Activated naive CD4-positive, alpha-beta T cell treated with anti-CD3 and anti-CD28 coated beads, Interleukin-2, amount 50 U/mL, for 16 hours (primary cell): ENCODE measurements at regions not wholly inside any gene's neighbourhood (a gene's known extent, or its start where the extent isn't known, plus 50 kb on each side); places are given as distances from the start of the nearest gene placed in this dataset.

Experiments
- DNase-seq: peaks from one replicate; pipeline ENCODE4 v3.0.0-alpha.2; 2020

DNA sequence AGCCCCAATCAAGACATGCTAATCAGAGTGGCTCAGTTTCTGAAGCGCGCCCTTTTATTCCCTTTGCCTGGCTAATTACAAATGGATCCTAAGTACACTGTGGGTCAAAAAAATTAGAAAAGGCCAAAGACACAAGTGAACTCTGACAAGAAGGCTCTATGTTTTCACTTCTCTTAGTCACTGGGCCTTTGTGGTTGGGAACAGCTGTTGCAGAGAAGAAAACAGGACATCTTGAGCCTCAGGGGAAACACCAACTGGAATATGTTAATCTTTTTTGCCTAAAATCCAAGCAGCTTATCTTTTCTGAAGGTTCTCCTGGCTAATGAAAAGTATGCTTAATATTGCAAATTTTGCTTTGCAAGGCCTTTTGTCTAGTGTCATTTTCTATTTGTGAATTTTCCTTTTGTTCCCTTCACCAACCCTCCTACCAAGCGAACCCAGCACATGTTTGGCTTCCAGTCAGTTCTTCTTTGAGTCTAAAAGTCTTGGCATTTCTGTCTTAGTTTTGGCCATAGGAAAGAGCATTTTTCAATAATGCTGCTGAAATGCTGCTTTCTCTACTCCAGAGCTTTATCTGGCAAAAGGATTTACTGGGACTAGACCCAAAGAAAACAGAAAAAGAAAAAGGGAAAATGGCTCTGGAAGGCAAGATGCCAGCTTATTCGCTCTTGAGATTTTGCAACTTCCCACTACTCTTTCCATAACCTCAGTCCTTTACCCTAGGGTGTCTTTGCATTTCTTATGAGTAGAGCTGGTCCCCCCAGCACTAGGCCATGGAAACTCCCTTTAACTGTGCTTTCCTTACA lies 440.2 kb upstream of the ST6GAL2 start:
- no peak for DNase-seq

DNA sequence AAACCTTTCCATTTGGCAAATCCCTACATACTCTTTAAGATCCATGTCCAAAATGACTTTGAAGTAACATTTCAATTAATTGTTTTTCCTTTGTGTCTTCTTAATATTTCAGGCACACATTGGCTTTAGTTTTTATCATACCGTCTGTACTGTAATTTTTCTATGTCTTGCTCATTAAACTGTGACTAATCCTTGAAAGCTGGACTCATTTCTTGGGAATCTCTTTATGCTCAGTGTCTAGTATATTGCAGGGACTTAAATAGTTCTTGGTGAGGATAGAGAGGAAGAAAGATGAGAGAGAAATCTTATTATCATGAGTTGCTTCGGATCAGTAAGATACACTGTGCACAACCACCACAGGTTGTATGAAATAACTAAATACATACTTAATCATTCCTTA lies 448.3 kb upstream of the ST6GAL2 start:
- no peak for DNase-seq

DNA sequence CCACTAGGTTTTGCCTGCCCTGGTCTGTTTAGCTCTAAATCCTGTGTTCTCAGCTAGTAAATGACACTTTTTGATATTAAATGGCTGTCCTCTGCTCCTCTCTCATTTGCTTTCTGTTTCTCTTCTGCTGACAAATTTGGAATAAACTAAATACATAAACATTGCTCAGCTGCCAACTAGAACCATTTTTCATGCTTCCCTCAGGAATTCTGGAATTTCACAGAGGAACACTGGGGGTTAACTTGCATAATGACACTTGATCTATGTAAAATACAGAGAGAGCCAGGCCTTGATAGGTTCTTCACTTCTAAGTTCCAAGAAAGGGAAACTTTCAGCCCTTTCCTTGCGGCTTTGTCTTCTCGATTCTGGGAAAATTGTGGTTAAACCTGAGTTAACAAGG lies 450.6 kb upstream of the ST6GAL2 start:
- DNase-seq, result no peak

DNA sequence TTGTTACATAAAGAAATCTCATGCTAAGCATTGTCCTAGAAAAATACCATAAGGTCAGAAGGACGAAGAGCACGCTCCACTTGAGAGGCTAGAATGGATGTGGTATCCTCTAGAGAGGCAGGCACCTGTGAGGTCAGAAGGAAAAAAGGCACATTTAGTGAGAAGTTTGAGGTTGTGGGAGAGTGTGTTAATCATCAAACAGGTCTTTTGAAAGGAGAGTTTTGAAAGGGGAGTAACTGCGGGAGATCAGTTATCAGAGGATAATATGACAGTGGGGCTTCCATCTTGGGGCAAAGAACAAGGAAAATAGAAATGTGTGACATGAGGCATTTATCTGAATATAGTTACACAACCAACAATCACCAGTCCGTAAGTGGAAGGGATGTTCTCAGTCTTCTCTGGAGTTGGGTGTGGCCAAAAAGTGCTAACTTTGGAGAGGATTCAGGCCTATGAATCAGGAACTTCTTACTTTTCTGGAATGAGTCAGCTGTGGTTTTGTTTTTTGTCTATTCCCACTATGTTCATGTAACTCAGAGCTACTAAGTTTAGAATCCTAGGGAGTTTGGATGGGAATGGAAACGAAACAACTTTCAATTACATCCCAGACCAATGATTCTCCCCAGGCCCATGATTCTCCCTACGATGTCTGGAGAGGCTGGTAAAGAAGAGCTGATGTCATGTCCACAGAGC lies 451.4 kb upstream of the ST6GAL2 start:
- no peak for DNase-seq

DNA sequence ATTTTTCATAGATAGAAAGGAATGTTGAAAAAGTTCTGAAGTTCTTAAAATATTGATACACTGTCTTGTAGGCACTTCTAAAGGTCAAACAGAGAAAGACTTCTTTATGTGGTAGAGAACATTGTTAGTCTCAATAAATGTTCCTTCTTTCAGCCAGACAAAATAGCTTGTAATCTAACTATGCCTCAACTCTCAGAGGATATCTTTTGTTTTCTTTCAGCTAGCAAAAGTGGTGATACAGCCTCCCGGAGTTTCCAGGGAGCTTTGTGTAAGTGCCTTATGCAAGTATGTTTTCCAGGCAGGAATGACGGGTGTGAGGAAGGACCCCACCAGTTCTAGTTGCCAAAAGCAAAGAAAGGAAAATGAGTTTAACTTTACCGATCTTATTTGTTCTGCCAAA lies 452.1 kb upstream of the ST6GAL2 start:
- DNase-seq, result no peak

DNA sequence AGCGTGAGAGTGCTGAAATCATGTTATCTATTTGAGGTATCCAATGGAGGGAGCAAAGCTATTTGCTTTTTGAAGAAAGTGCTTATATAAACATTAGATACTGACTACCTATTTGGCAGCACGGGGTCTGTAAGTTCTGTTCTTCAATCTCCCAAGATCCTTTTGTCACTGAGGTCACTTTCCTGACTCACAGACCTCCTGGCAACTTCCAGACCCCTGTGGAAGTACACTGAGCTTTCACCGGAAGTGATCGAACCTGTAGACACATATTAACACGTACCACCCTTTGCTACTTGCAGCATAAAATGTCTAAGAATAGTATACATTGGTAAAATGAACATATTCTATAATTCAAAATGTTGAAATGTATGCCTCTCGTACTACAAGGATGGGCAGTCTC lies 452.6 kb upstream of the ST6GAL2 start:
- DNase-seq, result no peak

DNA sequence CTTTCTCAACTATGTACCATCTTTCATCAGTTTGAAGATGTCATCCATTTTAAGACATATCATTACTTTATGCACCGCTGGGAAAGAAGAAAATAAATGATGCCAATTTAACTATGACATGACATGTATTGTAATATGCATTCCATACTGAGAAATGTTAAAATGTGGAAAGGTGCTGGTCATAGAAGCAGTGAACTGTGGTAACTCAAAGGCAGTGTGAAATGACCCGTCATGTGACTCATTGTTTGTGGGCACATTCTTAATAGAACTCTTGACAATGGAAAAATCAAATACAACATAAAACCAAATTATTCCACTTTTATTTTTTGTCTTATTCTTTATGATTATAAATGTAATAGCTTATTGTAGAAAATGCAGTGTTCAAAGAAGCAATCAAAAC lies 455.0 kb upstream of the ST6GAL2 start:
- DNase-seq, result no peak

DNA sequence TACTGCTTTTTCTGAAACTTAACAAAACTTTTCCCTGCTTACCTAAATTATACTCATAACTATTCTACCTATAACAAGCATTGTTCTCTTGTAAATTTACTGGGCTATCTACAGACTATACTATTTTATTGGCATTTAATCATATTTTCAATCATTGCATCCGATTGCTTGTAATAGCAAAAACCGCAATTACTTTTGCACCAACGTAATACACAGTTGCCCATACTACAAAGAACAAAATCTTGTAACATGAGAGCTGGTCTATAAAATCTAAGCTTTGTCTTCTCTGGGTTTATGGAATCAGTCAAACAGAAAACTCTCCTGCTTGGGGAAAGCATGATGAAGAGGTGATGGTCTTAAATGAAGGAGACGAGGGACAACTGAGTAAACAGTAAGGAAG lies 463.4 kb upstream of the ST6GAL2 start:
- DNase-seq, result no peak

DNA sequence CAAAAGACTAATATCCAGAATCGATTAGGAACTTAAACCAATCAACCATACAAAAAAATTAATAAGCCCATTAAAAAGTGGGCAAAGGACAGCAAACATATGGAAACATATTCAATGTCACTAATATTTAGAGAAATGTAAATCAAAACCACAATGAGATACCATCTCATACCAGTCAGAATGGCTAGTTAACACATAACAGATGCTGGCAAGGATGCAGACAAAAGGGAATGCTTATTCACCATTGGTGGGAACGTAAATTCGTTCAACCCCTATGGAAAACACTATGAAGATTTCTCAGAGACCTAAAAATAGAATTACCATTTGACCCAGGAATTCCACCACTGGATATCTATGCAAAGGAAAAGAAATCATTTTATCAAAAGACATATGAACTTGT lies 468.2 kb upstream of the ST6GAL2 start:
- no peak for DNase-seq

DNA sequence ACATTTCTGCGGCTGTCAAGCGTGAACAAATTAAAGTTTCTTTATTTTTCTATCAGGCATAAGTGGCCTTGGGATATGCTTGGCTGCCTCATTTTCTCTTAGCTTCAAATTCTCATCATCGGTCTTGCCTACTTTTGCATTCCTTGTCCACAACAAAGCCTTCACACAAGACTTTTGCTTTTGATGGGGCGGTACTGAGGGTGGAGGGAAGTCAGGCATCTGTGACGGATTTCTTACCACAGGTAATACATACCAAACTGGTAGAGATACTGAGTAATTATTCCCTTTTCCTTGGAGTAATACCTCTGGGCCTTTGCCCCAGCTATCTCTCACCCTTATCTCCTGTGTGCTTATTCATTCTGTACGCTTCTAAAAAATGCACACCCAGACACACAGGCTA lies 468.3 kb upstream of the RGPD4 start:
- DNase-seq, result no peak

DNA sequence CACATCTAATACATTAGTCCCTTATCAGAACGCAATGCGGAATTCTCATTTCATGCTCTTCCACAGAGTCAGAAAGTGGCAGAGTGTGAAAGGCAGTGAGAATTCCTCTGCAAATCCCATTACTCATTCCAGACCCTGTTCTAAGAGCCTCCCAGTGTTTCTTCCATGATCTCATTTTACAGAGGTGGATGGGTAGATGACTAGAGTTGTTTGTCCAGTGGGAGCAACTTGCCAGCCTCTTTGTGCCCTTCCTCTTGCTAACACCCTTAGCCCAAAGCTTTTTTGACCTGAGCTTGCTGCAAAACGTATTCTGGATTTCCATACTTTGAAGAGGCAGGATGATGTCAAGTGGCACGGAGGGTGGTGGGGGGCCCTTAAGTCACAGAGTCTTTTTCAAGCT lies 467.7 kb upstream of the RGPD4 start:
- DNase-seq, result no peak

DNA sequence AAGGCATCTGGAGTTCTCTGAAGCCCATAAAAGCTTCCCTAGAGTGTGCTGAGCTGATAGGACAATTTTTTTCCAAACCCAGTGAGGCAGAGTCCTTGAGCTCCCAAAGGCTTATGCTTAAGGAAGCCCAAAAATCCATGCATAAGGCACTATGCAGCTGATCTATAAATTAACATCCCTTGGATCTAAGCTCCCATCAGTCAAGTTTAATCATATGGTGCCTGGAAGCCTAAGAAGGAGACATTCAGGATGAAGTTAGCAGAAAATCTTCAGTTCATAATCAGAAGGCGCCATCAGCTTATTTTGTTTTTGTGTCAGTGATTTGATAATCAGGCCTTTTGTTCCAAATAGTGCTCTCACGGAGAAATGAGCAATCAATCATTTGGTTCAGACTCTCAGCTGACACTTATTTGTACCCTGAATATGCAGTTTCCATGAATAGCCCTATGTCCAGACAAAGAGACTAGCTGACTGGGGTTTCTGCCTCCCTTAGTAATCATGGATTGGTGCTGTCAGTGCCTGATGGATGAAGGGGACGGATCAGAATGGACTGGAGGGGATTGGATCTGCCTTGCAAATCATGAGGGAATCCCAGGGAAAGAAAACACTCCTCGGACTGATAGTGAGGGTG lies 464.8 kb upstream of the RGPD4 start:
- DNase-seq, result no peak

DNA sequence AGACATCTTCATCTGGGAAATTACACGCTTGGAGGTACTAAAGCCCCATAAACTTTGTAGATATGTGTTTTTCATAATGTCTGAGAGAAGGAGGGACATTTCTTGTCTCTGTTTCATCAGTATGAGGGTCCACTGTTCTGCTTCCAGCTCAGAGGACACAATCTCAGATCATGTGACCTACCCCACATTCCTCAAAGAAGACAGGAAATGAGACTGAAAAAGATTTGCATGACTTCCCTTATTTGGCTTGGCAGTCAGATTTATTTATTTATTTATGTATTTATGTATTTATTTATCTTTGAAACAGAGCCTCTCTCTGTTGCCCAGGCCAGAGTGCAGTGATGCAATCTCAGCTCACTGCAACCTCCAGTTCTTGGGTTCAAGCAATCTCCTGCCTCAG lies 463.7 kb upstream of the RGPD4 start:
- DNase-seq, result no peak

DNA sequence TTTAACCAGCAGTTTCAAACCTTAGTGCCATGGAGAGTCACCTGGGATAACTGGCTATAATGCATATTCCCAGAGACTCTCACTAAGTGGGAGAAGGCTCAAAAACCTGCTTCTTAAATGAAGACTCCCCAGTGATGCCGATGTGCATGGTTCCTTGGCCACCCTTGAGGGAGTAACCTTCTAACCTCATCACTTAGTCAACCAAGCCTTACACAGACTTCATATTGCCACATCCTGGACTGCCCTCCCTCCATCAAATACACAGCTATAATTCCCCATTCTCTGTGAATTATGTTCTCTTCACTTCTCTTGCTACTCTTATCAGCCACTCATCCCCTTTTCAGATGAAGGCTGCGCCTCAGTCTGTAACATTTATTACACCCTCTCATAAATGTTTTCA lies 462.9 kb upstream of the RGPD4 start:
- no peak for DNase-seq

DNA sequence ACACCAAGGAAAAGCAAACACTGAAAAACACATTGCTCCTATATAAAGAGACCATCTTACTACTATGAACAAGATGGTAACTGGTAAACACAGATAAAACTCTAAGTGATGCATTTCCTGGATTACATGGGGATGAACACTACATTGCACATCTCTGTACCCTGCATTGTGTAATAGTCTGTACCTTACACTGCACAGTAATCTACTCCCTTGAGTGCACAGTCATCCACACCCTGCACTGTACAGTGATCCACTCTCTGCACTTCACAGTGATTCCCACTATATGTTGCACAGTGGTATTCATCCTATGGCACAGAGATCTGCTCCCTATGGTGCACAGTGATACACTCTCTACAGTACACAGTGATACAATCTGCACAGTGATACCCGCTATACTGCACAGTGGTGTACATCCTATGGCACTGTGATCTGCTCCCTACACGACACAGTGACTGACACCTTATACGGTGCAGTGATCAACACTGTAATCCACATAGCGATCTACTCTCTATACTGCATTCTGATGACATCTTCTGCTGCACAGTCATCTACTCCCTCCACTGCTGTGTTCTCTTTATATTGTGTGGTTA lies 462.2 kb upstream of the RGPD4 start:
- DNase-seq, result no peak

DNA sequence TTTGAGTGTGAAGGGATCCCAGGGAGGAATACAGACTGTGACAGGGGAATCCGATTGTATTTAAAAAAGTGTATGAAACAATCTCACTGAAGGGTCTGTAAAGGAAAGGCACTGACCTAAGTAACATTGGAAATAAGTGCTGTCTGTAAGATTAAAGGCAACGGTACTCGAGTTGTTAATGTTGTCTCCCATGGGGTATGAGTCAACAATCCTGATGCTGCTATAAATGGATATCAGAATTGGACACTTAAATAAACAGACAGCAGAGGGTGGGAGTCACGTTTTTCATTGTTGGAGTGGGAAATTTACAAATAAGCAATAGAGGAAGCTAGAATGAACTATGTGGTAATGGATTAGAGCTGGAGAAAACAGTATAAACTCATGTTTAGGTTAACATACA lies 452.4 kb upstream of the RGPD4 start:
- DNase-seq, result no peak

DNA sequence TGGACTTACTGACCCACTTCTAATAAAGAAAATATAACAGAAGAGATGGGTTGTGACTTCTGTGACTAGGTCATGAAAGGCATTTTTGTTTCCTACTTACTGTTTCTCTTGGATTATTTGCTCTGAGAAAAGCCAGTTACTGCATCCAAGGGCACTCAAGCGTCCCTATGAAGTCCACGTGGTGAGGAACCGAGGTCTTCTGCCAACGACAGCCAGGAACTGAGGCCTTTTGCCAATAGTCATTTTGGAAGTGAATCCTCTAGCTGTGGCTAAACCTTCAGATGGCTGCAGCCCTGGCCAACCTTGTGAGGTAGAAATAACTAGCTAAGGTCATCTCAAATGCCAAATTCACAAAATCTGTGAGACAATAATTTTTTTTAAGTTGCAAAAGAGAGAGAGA lies 449.8 kb upstream of the RGPD4 start:
- DNase-seq, result no peak

DNA sequence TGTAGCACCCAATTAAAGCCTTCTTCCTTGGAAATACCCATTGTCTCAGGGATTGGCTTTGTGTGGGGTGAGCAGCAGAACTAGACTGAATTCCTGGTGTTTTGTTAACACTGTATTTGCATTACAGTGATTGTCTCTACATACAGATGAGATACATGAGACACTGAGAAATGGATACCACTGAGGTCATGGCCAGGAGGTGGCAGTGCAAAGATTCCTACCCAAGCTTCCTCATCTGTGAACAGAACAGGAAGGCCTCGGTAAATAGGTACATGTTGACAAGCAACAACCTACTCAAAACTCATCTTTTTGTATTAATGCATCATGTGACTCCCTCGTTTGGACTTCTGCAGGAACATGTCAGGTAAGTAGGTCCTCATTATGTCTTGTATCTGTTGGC lies 445.8 kb upstream of the RGPD4 start:
- DNase-seq, result no peak

DNA sequence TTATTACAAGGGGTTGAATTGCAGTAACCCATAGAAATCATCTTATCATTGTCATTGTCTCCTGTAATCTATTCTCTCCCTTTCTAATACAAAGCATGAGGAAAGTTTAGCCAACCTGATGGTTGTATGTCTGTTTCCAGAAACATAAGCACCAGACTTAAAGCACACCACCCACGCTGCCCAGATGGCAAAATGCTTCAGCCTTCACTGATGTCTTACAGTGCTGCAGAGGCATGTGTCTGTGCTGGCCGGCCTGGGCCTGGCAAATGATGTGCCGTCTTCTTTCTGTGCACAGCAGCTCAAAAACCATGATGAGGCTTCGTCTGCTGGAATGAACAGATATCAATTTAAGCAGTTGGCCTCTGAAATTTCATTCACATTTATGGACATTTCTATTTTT lies 443.0 kb upstream of the RGPD4 start:
- no peak for DNase-seq

DNA sequence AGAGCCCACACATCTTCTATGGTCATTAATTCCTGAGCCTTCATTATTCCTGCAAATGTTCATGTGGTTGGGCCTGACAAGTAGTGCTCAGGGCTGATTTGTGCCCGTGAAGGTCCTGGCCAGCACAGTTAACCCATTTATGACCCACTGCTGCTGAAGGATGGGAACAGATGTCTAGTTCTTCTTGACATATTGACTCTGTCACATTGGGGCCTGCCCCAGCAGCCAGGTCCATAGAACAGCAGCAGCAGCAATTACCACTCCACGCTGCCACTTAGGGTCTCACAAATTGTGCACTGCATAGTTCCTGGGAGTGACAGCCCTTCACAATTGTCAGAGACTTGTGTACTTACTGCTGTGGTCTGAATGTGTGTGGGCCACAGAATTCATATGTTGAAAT lies 442.3 kb upstream of the RGPD4 start:
- DNase-seq, result no peak

DNA sequence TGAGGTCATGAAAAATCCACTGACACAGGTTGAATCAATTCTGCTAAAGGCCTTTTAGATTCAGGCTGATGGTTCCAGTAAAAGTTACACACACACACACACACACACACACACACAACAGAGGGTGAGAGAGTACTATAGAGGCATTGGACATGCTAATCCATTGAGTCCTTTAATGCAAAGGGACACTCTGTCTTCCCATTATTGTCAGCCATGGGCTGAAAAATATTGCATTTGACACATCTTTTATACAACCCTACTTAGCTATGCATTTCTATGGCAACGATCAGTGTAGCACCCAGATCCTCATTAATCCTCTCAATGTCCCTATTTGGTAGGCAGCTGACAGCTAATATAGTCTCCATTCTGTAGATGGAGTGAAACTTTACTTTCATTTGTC lies 440.8 kb upstream of the RGPD4 start:
- no peak for DNase-seq

DNA sequence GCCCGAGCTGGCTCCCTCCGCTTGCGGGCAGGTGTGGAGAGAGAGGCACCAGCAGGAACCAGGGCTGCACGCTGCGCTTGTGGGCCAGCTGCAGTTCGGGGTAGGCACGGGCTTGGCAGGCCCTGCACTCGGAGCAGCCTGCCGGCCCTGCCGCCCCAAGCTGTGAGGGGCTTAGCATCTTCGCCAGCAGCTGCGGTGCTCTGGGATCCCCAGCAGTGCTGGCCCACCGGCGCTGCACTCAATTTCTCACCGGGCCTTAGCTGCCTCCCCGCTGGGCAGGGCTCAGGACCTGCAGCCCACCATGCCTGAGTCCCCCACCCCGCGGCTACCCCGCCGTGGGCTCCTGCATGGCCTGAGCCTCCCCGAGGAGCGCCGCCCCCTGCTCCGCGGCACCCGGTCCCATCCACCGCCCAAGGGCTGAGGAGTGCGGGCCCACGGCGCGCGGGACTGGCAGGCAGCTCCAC lies 434.4 kb upstream of the RGPD4 start:
- DNase-seq, result no peak

DNA sequence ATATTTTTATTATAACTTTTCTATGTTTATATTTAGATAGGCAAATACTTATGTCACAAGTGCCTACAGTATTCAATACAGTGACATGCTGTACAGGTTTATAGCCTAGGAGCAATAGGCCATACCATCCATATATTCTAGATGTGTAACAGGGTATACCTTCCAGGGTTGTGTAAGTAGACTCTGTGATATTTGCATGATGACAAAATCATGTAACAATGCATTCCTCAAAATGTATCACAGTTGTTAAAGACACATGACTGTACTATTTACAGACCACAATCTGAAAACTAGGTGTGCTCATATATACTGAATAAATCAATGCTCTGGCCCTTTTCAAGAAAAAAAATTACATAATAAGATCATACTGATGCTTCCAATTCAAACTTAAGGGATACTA lies 433.2 kb upstream of the RGPD4 start:
- DNase-seq, result no peak

DNA sequence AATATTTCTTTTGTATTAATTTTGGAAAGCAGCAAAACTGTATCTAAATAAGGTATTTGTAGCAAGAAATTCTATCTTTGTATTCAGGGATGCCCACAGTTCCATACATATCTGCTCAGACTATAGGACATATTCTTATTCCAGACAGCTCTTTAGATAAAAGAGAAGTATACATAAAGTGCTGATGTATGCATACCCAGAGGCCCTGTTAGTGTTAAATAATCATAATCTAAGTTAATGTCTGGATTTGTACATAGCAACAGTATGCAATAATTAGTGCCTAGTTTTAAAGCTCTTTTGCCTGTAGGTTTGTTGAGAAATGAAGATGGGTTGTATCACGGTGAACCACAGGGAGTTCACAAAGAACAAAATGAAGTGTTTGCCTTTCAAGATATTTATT lies 428.0 kb upstream of the RGPD4 start:
- no peak for DNase-seq
